ENCODE measurements at regions not wholly inside any gene's neighbourhood (a gene's known extent, or its start where the extent isn't known, plus 50 kb on each side); places are given as distances from the start of the nearest gene placed in this dataset.

DNA sequence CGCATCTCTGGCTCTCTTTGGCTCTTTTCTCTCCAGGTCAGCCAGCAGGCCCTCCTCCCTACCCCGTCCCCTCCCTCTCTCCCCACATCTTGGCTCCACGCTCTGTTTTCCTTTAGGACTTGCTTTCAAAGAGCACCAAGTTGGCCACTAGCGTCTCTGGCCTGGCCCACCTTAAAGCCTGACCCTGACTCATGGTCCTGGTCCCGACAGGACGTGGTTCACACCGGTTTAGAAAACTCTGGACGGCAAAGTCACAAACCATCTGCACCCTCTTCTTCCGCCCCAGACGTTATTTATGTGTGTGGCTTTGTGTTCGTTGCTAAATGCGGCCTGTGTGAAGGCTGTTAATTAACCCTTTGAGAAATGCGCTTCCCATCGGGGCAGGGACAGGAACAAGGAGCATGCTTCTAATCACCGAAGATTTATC lies 169.0 kb upstream of the HAAO start:
- TF ChIP-seq, protein P1, sequence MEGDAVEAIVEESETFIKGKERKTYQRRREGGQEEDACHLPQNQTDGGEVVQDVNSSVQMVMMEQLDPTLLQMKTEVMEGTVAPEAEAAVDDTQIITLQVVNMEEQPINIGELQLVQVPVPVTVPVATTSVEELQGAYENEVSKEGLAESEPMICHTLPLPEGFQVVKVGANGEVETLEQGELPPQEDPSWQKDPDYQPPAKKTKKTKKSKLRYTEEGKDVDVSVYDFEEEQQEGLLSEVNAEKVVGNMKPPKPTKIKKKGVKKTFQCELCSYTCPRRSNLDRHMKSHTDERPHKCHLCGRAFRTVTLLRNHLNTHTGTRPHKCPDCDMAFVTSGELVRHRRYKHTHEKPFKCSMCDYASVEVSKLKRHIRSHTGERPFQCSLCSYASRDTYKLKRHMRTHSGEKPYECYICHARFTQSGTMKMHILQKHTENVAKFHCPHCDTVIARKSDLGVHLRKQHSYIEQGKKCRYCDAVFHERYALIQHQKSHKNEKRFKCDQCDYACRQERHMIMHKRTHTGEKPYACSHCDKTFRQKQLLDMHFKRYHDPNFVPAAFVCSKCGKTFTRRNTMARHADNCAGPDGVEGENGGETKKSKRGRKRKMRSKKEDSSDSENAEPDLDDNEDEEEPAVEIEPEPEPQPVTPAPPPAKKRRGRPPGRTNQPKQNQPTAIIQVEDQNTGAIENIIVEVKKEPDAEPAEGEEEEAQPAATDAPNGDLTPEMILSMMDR (IDR thresholded peaks at IDR 0.05), result no peak
- TF ChIP-seq TCF7L2 (IDR thresholded peaks at IDR 0.05; ENCODE audit: low read depth, low read length) (no peak), POLR2AphosphoS5 (IDR thresholded peaks at IDR 0.05; ENCODE audit: low read depth, low read length) (no peak)
- TF ChIP-seq, protein P2, sequence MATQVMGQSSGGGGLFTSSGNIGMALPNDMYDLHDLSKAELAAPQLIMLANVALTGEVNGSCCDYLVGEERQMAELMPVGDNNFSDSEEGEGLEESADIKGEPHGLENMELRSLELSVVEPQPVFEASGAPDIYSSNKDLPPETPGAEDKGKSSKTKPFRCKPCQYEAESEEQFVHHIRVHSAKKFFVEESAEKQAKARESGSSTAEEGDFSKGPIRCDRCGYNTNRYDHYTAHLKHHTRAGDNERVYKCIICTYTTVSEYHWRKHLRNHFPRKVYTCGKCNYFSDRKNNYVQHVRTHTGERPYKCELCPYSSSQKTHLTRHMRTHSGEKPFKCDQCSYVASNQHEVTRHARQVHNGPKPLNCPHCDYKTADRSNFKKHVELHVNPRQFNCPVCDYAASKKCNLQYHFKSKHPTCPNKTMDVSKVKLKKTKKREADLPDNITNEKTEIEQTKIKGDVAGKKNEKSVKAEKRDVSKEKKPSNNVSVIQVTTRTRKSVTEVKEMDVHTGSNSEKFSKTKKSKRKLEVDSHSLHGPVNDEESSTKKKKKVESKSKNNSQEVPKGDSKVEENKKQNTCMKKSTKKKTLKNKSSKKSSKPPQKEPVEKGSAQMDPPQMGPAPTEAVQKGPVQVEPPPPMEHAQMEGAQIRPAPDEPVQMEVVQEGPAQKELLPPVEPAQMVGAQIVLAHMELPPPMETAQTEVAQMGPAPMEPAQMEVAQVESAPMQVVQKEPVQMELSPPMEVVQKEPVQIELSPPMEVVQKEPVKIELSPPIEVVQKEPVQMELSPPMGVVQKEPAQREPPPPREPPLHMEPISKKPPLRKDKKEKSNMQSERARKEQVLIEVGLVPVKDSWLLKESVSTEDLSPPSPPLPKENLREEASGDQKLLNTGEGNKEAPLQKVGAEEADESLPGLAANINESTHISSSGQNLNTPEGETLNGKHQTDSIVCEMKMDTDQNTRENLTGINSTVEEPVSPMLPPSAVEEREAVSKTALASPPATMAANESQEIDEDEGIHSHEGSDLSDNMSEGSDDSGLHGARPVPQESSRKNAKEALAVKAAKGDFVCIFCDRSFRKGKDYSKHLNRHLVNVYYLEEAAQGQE (IDR thresholded peaks at IDR 0.05; ENCODE audit: insufficient read depth in 1 of 2, low read depth in 2 of 2, low read length in 1 of 2), result no peak

Measured in Panc1 (cell line).